ENCODE measurements at regions not wholly inside any gene's neighbourhood (a gene's known extent, or its start where the extent isn't known, plus 50 kb on each side); places are given as distances from the start of the nearest gene placed in this dataset.

DNA sequence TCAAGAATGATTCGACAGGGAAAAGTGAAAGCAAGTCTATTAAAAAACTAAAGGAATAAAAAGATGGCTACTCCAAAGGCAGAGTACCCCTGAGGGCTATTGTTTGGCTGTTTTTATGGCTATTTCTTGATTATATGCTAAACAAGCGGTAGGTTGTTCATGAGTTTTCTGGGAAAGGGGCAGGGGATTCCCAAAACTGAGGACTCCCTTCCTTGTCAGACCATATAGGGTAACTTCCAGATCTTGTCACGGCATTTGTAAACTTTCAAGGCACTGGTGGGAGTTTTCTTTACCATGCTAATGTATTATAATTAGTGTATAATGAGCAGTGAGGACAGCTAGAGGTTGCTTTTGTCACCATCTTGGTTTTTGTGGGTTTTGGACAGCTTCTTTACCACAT, 474.9 kb upstream of the MC4R start:
- TF ChIP-seq TCF12 (IDR thresholded peaks at IDR 0.05; ENCODE audit: low read depth, low read length) (no peak), RFX5 (IDR thresholded peaks at IDR 0.05; ENCODE audit: borderline replicate concordance, low read depth, low read length) (no peak), EP300 (IDR thresholded peaks at IDR 0.05; ENCODE audit: borderline replicate concordance in 1 of 2, low read depth in 2 of 2, low read length in 2 of 2) (no peak), GABPA (IDR thresholded peaks at IDR 0.05; ENCODE audit: borderline replicate concordance, insufficient read depth, low read length) (no peak)

Data from H1 (cell line).